ENCODE measurements at regions not wholly inside any gene's neighbourhood (a gene's known extent, or its start where the extent isn't known, plus 50 kb on each side); places are given as distances from the start of the nearest gene placed in this dataset.

DNA sequence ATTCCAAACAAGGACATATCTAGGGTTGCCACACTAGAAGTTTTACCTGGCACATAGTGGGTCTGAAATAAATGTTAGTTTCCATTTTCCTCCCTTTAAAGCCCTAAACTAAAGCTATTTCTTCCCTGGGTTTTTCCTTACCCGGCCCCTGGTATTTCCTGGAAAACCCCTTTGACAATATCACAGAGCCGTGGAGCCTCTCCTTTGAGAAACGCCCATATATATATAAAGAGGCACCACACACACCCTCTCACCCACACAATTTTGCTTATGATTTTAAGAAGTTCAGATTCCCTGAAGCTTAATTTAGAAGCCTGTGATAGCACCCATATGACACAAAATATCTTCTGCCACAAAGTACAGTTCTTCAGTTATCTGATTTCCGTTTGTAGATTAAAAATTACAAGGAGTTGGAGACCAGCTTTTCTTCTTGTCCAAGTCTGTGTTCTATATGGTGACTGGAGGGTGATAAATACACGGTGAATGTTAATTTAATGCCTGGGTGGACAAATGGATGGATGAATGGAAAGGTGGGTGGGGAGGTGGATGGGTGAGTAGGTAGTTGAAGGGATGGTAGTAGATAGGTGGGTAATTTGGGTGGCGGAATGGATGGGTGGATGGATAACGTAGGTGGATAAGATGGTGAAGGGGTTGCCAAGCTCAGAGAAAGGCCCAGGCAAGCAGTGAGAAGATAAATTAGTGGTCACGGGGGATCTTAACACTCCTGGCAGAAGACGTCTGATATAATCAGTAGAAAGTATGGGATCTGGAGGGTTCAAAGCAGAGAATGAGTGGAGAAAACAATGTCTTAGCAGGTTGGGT lies 154.4 kb upstream of the FGGY start:
- Histone ChIP-seq H3K9ac (ENCODE audit: insufficient read length, low read depth) (no peak overlapping the region), H3K4me3 (ENCODE audit: insufficient read length, low read depth) (no peak overlapping the region), H3K27me3 (ENCODE audit: insufficient read depth, insufficient read length) (peaks cover 19% of the 10 kb centered on the region), H3K36me3 (ENCODE audit: insufficient read depth, insufficient read length, low read length) (no peaks in the 10 kb centered on the region), H3K9me3 (ENCODE audit: insufficient read depth, low read length) (no peaks in the 10 kb centered on the region), H3K4me1 (ENCODE audit: insufficient read depth, insufficient read length) (peaks cover 5% of the 10 kb centered on the region)
- no peak for DNase-seq (ENCODE audit: low read depth, low spot score)
- TF ChIP-seq YY1 (IDR thresholded peaks at IDR 0.05; ENCODE audit: insufficient read depth, insufficient read length) (no peak), ZNF274 (IDR thresholded peaks at IDR 0.05; ENCODE audit: low read depth, low read length) (no peak), SUZ12 (IDR thresholded peaks at IDR 0.05; ENCODE audit: extremely low read depth, insufficient read depth, insufficient read length) (no peak)

- TF ChIP-seq YY1 (IDR thresholded peaks at IDR 0.05; ENCODE audit: insufficient read depth, insufficient read length) = no peak
- no peak for TF ChIP-seq SUZ12 (IDR thresholded peaks at IDR 0.05; ENCODE audit: extremely low read depth, insufficient read depth, insufficient read length)
- no peak for TF ChIP-seq ZNF274 (IDR thresholded peaks at IDR 0.05; ENCODE audit: low read depth, low read length)
- H3K36me3 ChIP-seq (ENCODE audit: insufficient read depth, insufficient read length, low read length) = no peaks in the 10 kb centered on the region
- no peaks in the 10 kb centered on the region for H3K9me3 ChIP-seq (ENCODE audit: insufficient read depth, low read length)
- H3K27me3 ChIP-seq (ENCODE audit: insufficient read depth, insufficient read length) = peaks cover 25% of the 10 kb centered on the region
- peaks cover 5% of the 10 kb centered on the region for H3K4me1 ChIP-seq (ENCODE audit: insufficient read depth, insufficient read length)
- no peak overlapping the region for H3K4me3 ChIP-seq (ENCODE audit: insufficient read length, low read depth)
- DNase-seq (ENCODE audit: low read depth, low spot score) = peak; percentile 59
- no peak overlapping the region for H3K9ac ChIP-seq (ENCODE audit: insufficient read length, low read depth)
Measured at GRCh38 chr1:59143133-59143487, 153.8 kb upstream of the FGGY start.

GRCh38 chr1:59143811-59144210 lies 153.1 kb upstream of the FGGY start:
- Histone ChIP-seq H3K9ac (ENCODE audit: insufficient read length, low read depth) (no peak overlapping the region), H3K36me3 (ENCODE audit: insufficient read depth, insufficient read length, low read length) (no peaks in the 10 kb centered on the region), H3K9me3 (ENCODE audit: insufficient read depth, low read length) (no peaks in the 10 kb centered on the region), H3K27me3 (ENCODE audit: insufficient read depth, insufficient read length) (peaks cover 28% of the 10 kb centered on the region), H3K4me3 (ENCODE audit: insufficient read length, low read depth) (no peak overlapping the region), H3K4me1 (ENCODE audit: insufficient read depth, insufficient read length) (peaks cover 1% of the 10 kb centered on the region)
- TF ChIP-seq ZNF274 (IDR thresholded peaks at IDR 0.05; ENCODE audit: low read depth, low read length) (no peak), SUZ12 (IDR thresholded peaks at IDR 0.05; ENCODE audit: extremely low read depth, insufficient read depth, insufficient read length) (no peak), YY1 (IDR thresholded peaks at IDR 0.05; ENCODE audit: insufficient read depth, insufficient read length) (no peak)
- DNase-seq (ENCODE audit: low read depth, low spot score) = peak; percentile 35

DNA sequence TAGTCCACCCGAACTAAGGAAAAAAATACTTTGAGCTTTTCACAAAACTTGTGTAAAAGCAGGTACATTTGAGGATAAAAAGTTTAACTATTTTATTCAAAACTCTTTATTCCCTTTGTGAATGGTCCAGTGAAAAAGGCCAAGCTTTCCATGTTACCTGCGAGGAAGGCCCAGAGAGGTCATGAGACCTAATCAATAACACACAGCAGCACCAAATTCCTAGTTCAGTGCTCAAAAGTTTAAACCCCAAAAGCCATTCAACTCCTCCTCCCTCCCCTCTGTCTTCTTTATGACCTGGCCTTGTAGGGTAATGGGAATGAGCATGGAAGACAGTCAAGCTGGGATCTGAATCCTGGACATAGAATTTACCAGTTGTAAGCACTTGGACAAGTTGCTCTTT lies 151.9 kb upstream of the FGGY start:
- Histone ChIP-seq H3K4me1 (ENCODE audit: insufficient read depth, insufficient read length) (no peaks in the 10 kb centered on the region), H3K27me3 (ENCODE audit: insufficient read depth, insufficient read length) (peaks cover 28% of the 10 kb centered on the region), H3K9ac (ENCODE audit: insufficient read length, low read depth) (no peak overlapping the region), H3K36me3 (ENCODE audit: insufficient read depth, insufficient read length, low read length) (no peaks in the 10 kb centered on the region), H3K9me3 (ENCODE audit: insufficient read depth, low read length) (no peaks in the 10 kb centered on the region), H3K4me3 (ENCODE audit: insufficient read length, low read depth) (no peak overlapping the region)
- TF ChIP-seq SUZ12 (IDR thresholded peaks at IDR 0.05; ENCODE audit: extremely low read depth, insufficient read depth, insufficient read length) (no peak), ZNF274 (IDR thresholded peaks at IDR 0.05; ENCODE audit: low read depth, low read length) (no peak), YY1 (IDR thresholded peaks at IDR 0.05; ENCODE audit: insufficient read depth, insufficient read length) (no peak)
- DNase-seq (ENCODE audit: low read depth, low spot score) = no peak

GRCh38 chr1:59146056-59146455 lies 150.8 kb upstream of the FGGY start:
- Histone ChIP-seq H3K27me3 (ENCODE audit: insufficient read depth, insufficient read length) (peaks cover 28% of the 10 kb centered on the region), H3K36me3 (ENCODE audit: insufficient read depth, insufficient read length, low read length) (no peaks in the 10 kb centered on the region), H3K4me3 (ENCODE audit: insufficient read length, low read depth) (no peak overlapping the region), H3K9ac (ENCODE audit: insufficient read length, low read depth) (no peak overlapping the region), H3K4me1 (ENCODE audit: insufficient read depth, insufficient read length) (no peaks in the 10 kb centered on the region), H3K9me3 (ENCODE audit: insufficient read depth, low read length) (no peaks in the 10 kb centered on the region)
- DNase-seq (ENCODE audit: low read depth, low spot score) = no peak
- TF ChIP-seq SUZ12 (IDR thresholded peaks at IDR 0.05; ENCODE audit: extremely low read depth, insufficient read depth, insufficient read length) (no peak), YY1 (IDR thresholded peaks at IDR 0.05; ENCODE audit: insufficient read depth, insufficient read length) (no peak), ZNF274 (IDR thresholded peaks at IDR 0.05; ENCODE audit: low read depth, low read length) (no peak)

DNA sequence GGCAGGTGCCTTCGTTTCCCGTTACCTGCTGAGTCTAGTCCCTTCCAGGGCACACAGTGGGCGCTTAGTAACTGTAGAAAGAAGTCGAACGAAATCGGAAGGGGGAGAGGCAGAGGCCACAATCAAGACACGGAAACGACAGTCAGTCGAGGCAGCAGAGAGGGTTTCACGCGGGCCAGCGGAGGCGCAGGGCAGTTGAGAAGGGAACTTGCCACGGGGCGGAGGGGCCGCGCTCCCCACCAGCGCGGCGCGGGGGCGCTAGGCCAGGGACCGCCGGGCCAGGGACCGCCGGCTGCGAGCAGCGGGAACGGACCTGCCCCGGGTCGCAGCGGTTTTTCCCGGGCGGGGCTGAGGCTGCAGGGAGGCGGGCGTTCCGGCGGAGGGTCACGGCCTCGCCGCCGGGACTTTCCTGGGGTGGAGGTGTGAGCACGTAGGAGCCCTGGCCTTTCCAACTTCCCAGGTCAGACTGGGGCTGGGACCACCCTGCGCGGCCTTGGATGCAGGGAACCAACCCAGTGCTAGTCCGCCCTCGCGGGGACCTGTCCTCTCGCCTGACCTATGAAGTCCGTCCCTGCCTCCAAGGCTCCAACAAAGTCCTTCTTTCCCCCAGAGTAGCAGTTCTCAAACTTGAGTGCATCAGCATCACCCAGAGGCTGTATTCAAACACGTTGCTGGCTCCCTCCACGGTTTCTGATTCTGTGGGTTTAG lies 150.1 kb upstream of the FGGY start:
- Histone ChIP-seq H3K36me3 (ENCODE audit: insufficient read depth, insufficient read length, low read length) (no peaks in the 10 kb centered on the region), H3K4me3 (ENCODE audit: insufficient read length, low read depth) (peak overlapping the region; percentile 43), H3K9me3 (ENCODE audit: insufficient read depth, low read length) (no peaks in the 10 kb centered on the region), H3K9ac (ENCODE audit: insufficient read length, low read depth) (peak overlapping the region; percentile 73), H3K27me3 (ENCODE audit: insufficient read depth, insufficient read length) (peaks cover 28% of the 10 kb centered on the region), H3K4me1 (ENCODE audit: insufficient read depth, insufficient read length) (no peaks in the 10 kb centered on the region)
- TF ChIP-seq SUZ12 (IDR thresholded peaks at IDR 0.05; ENCODE audit: extremely low read depth, insufficient read depth, insufficient read length) = no peak
- no peak for TF ChIP-seq ZNF274 (IDR thresholded peaks at IDR 0.05; ENCODE audit: low read depth, low read length)
- TF ChIP-seq YY1 (IDR thresholded peaks at IDR 0.05; ENCODE audit: insufficient read depth, insufficient read length) = no peak
- no peak for DNase-seq (ENCODE audit: low read depth, low spot score)

GRCh38 chr1:59149435-59149834 lies 147.5 kb upstream of the FGGY start:
- TF ChIP-seq YY1 (IDR thresholded peaks at IDR 0.05; ENCODE audit: insufficient read depth, insufficient read length) = no peak
- TF ChIP-seq ZNF274 (IDR thresholded peaks at IDR 0.05; ENCODE audit: low read depth, low read length) = no peak
- no peak for TF ChIP-seq SUZ12 (IDR thresholded peaks at IDR 0.05; ENCODE audit: extremely low read depth, insufficient read depth, insufficient read length)
- Histone ChIP-seq H3K27me3 (ENCODE audit: insufficient read depth, insufficient read length) (peaks cover 28% of the 10 kb centered on the region), H3K4me1 (ENCODE audit: insufficient read depth, insufficient read length) (no peaks in the 10 kb centered on the region), H3K4me3 (ENCODE audit: insufficient read length, low read depth) (no peak overlapping the region), H3K9me3 (ENCODE audit: insufficient read depth, low read length) (no peaks in the 10 kb centered on the region), H3K9ac (ENCODE audit: insufficient read length, low read depth) (no peak overlapping the region), H3K36me3 (ENCODE audit: insufficient read depth, insufficient read length, low read length) (no peaks in the 10 kb centered on the region)
- no peak for DNase-seq (ENCODE audit: low read depth, low spot score)
